COR-L47 (cell line): ENCODE measurements at regions not wholly inside any gene's neighbourhood (a gene's known extent, or its start where the extent isn't known, plus 50 kb on each side); places are given as distances from the start of the nearest gene placed in this dataset.

ENCODE experiments used
- DNase-seq: peaks from one replicate; lab custom pipeline; 2025; lab: John Stamatoyannopoulos, UW

DNA sequence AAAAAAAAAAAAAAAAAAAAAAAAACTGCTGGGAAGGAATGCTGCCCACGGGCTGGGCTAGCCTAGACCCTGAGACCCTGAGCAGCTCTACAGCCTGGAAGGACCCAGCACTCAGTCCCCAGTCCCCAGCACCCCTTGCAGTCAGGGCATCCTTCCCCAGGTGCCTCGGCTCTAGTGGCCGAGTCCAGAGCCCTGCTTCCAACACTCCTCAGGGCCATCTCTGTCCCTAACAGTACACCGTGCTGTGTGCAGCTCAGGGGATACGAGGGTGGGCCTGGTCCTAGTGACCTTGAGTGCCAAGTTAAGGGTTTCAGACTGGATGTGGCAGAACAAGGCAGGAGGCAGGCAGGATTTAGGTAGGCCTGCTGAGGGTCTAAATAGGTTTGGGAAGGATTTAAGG lies 50.2 kb upstream of the LRP8 start:
- DNase-seq: no peak

DNA sequence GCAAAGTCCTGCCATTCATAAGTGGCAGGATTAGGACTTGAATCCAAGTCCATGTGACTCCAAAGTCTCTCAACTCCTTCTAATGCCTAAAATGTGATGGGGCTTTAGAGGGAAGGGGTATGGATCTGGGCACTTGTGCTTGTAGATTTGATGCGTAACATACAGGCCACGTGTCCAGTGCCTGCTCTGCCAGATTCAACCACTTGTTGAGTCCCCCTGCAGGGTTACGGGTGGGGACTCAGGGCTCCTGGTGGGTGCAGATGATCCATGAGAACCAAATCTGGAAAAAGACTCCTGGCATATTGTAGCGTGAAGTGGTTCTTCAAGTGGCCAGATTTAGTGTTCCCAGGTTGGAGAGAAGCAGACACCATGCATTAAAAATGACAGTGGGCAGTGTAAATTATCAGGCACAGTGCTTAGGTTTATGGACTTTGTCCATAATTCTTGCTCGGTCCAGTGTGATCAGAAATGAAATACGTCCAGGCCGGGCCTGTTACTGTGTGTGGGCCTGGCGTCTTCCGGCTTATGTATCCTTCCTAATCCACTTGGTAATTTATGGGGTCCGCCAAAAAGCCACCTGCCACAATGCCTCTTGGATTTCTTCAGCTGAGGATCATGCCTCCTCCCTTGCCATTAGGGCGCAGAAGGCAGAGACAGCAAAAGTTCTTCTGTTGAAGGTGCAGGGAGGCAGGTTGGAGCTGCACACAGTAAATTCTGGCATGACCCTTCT lies 51.2 kb upstream of the LRP8 start:
- DNase-seq: no peak

DNA sequence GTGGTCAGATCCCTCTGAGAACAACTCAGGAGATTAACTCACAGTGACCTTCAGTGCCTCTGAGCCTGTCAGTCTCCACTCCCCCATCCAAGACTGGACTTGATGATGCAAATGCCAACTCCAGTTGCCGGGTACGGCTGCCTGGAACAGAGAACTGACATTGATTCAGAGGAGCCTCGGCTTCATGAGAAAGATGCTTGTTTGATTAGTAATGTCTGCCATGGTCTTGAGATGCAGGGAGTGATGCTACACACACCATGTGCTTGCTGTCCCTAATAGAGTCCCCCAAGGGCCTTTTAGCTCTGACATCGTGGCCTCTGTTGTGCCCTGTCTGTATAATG lies 51.8 kb upstream of the LRP8 start:
- no peak for DNase-seq

DNA sequence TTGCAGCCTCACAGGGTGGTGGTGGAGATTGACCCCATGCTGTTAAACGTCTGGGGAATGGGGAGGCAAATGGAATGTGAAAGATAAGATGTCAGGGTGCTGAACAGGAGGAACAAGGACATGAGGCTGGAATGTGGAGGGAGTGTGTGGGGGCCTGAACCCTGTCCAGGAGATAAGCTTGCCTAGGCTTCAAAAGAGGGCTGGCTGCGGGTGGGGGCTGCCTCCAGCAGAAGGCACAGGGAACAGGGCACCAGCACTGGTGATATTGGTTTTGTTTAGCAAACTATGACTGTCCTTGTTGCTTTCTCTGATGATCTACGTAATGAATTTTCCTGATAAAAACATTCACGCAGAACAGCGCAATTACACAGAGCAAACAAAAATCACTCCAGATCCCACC lies 52.4 kb upstream of the LRP8 start:
- no peak for DNase-seq

DNA sequence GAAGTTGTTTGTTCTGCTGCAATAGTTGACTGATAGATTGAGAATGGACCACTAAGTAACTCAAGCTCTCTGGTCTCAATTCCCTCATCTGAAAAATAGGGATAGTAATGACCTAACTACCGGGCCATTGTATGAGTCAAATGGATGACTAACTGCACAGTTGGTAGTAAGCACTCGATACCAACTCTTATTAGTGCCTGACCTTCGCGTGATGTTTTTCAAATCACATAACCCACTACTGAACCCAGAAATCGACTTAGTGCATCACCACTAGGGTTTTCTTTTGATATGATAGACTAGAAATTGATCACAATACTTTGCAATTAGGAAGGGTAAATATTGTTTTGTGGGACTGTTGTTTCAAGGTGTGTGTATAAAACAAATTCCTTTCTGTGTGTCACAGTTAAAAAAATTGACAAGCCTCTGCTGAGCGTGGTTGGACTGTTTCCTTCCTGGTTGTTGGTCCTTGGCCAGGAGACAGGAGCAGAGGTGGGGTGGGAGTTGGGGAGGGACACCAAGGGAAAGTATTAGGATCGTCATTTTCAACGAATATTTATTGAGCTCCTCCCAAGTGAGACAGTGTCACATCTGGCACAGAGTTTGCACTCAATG lies 54.0 kb upstream of the LRP8 start:
- no peak for DNase-seq

DNA sequence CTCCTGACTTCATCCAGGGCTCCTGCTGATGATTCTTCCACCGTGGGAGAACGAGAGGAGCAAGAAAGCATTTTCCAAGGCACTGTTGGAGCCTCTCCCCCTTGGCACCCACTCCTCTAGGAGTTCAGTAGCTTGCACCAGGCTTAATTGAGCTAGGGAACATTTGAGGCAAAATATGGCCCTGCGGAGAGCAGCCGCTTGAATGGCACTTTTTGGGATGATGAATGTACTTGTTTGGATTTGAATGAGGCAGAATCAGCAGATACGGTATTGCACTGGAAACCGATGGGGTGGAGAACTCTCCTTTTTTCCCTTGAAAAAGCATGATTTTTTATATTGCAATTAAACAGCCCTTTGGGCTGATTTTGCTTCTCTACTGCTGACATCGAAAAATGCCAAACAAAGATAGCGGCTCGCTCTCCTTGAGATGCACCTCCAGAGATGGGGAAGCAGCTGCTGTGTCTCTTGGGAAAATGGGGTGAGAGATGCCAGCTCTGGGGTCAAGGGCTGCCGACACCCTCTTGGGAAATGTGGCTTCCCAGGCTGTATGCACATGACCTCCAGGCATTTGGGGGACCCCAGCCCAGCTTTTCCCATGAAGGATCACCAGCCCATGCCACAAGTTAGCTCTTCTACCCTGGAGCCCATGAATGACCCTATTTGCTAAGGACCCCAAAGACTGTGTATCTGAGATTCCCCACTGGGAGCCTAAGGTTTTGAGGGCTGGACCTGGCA lies 55.4 kb upstream of the LRP8 start:
- no peak for DNase-seq

DNA sequence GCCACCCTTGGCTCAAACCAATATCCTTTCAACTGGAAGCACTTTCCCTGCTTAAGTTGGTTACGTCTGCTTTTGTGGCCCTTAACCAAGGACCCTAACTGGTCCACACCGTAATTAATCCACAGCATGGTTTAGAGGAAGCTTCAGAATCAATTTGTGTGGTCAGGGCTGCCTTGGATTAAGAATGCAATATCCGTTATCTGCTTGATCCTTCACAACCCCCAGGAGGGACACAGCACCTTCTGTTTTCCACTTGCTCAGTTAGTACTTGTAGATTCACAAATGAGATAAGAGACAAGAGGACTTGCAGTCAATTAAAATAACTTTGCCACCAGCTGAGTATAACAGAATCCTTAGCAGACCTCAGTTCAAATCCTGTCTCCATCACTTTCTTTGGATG lies 56.9 kb upstream of the LRP8 start:
- DNase-seq: no peak

DNA sequence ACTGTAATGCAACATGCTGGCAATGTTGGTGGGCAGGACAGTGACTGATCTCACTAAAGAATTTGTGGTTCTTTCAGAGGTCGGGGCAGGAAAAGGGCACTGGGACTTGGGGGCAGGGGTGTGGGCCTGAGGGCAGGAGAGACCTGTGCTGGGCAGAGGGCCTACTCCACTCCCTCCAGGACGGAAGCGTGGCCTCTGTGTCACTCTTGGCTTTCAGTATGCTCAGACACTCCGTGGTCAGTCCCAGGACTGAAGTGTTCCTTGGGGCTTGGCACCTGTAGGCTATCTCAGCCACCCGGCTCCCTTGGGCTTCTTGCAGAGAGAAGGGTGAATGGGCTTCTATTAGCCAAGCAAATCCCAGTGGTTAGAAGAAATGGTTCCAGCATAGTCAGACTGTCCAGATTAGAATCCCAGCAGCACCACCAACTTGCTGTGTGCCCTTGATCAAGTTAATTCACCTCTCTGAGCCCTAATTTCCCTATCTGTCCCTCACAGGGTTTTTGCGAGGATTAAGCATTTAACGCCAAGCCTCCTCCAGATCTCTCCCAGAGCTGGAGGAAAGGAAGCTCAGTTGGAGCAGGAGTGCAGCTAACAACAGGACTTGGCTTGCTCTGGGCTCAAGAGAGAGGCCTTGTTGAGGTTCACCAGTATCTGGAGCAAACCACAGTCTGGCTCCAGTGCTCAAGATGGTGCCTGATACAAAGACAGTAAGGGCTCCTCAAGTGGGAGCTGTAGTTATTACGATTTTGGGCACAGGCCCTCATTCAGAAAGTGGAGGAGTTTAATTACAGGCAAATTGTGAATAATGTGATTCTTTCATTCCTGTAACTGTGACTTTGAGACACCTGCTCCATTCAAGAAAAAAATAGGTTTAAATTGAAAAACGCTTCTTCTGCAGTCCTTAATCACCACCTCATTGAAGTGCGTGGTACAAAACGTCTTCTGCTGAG lies 57.7 kb upstream of the LRP8 start:
- no peak for DNase-seq

DNA sequence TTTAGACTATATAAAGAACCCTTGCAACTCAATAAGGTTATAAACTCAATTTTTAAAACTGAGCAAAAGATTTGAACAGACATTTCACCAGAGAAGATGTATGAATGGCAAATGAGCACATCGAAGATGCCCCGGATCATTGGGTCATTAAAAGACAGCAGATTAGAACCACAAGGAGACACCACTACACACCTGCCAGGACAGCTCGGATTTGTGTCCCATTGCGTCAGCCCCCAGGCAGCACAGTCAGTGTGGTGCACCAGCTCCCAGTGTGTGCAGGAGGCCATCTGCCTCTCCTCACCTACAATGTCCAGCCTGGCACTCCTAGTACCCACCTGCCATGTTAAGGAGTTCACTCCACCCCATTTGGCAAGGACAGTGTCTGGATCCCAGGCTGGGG lies 61.1 kb upstream of the LRP8 start:
- no peak for DNase-seq

DNA sequence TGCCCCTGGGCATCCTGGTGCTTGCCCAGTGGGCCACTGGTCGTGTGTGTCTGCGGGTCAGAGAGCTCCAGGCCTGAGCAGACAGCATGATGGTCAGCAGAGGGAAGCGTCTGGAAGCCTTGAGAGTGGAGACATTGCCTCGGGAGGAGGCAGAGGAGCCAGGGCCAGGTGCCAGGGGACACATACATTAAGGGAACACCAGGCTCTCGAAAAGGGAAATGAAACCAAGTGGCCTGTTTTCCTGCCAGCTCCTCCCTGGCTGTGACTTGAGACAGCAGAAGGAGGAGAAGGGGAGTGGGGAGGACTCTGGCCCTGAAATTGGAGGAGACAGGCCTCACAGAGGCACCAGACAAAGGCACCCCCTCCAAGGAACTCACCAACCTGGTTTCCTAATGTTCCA lies 62.4 kb upstream of the LRP8 start:
- DNase-seq: no peak

DNA sequence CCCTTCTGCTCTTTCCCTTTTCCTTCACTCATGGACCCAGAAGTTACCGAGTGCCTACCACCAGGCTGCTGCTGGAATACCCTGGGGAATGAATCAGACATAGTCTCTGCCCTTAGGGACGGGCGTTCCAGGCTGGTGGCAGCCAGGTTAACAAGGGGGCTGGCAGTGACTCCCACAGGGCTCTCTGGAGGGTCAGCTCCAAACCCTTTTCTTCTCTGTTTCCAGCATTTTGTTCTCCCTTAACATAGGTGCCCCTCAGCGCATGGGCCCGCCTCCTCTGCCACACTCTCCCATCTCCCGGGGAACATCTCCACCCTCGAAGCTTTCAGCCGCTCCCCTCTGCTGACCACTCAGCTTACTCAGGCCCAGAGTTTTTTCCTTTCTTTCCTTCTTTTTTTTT lies 62.9 kb upstream of the LRP8 start:
- no peak for DNase-seq

DNA sequence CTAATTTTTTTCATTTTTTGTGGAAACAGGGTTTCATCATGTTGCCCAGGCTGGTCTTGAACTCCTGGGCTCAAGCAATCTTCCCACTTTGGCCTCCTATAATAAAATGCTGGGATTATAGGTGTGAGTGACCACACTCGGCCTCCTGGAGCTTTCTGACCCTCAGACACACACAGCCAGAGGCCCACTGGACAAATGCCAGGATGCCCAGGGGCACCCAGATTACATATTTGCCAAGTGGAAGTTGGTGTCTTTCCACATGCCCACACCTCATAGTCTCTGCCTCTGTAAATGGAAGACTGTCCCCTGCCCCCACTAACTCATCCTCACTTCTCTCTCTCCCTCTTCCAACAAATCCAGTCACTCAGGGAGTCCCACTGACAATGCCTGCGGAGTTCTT lies 63.4 kb upstream of the LRP8 start:
- no peak for DNase-seq

DNA sequence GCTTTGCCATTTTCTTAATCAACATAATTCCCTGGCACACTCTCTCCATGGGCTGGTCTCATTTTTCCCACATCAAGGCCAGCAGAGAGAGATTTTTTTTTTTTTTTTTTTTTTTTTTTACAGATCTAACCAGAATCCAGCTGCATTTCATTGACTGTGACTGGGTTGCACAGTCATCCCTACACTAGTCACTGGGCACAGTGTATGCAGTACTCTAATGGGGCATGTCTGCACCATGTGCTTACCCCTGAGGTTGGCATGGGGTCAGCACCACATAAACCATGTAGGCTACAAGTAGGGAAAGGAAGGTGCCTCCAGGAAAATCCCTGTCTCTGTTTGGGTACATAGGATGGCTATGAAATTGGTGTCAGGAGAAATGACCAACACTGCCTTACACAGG lies 64.1 kb upstream of the LRP8 start:
- no peak for DNase-seq

DNA sequence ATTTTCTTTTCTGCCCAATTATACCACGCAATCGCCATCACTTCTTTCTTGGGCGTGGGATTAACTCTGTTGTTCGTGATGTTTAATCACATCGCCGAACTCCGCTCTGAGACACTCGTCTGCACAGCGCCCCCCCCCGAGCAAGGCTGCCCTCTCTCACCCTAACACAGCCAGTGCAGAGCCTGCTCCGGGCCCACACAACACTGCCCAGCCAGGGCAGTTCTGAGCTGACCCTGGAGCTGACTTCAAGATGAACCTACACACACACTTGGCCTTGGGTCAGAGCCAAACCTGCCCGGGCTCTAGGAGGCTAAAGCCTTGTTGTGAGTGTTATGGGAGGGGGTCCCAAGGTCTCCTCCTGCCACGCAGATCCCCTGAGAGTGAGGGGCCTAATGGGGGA lies 64.6 kb upstream of the LRP8 start:
- no peak for DNase-seq

DNA sequence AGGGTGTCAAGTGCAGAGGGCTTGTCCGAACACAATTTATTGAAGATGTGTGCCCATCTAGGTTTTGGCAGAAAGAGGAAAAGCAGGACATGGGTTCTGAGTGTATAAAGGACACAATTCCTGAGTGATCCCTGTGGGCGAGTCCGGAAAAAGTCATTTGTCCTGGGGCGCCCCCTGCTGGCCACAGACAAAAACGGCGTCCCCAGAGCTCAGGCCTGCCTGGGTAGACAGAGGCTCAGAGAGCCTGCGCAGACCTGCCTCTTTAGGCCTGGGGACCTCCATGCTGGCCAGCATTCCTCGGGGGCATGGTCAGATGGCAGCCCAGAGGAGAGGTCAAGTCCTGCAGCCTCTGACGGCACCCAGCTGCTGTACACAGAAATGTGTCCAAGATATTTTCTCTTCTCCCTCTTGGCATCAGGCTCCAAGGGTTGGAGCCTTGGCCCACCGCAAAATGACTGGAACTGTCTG lies 65.5 kb upstream of the LRP8 start:
- peak; percentile 28 for DNase-seq

DNA sequence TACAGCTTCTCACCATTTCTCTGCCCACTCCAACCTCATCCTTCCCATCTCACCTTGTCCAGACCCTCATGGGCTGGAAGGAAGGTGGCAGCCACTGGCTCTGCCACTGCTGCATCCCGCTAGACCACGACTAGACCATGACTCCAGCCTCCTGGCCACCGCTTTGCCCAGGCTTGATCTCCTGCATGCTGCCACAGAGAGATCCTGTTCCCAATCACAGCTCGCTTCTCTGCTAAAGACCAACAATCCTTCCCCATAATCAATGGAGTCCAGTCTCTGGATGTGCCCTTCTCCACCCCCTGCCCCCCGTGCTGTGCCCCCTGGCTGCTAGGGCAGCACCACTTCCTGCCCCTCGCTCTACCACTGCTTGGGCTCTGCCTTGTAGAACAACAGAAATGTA lies 64.9 kb upstream of the DMRTB1 start:
- no peak for DNase-seq

DNA sequence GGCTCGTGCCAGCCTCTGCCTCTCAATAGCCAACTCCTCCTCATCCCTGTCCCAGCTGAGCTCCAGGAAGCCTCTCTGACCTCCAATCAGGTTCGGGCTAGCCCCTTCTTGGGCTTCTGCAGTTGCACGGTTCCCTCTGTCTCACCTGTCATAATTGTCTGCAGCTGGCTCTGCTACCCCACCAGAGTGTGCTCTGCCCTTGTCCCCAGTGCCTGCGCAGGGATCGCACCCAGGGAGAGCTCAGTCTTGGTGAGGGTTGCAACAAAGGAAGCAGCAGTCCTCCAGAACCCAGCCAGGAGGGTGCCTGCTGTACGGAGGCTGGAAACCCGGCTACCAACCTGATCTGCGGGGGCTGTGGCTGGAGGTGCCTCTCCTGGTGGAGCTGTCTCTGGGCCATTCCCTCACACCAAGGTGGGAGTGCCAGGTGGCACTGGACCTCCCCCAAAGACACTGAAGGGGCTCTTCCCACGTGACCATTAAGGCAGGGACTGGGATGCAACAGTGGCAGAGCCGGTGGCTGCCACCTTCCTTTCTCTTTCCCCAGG lies 63.5 kb upstream of the DMRTB1 start:
- no peak for DNase-seq

DNA sequence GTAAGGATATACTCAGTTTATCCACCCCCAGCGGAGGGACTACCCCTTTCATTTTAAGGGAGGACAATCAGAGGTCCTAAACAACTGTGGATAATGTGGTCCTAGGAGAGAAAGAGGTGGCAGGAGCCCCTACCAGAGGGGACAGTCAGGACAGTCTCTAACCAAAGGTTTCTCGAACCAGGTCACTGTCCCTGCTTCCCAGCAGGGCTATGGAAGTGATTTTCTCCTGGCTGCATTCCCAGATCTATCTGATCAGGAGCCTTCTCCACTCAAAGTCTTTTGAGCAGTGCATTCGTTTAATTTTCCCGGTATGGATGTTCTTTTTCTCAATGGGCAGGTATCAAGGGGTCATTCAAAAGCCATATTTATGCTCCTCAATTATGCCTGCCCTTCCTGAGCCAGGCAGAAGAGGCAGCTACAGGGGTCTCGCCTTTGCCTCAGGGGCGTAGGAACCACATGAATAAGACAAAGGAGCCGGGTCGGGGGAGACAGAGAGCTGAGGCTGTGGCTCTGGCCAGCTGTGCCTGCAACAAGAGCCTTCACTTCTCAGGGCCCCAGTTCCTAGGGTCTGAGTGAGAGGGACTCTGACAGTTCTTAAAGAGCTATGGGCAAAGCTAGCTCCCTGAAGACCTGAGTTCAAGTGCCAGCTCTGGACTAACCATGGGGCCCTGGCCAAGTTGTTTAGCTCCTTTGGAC lies 62.5 kb upstream of the DMRTB1 start:
- no peak for DNase-seq

DNA sequence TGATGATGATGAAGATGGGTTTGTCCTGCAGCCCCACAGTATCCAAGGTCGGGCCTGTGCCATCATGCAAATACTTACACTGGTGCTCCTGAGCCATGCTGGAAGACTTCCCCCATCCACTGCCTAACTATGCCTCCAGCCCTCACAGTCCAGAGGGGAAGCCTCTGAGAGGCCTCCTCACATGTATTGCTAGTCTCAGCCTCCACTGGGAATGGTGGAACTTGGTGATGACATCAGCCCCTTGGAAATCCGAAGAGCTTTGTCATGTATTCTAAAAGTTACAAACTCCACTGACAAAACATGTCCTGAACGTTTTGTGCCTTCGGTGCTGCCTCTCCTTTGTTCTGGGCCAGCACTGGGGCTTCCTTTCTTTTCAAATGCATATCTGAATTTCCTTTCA lies 61.1 kb upstream of the DMRTB1 start:
- DNase-seq: no peak

DNA sequence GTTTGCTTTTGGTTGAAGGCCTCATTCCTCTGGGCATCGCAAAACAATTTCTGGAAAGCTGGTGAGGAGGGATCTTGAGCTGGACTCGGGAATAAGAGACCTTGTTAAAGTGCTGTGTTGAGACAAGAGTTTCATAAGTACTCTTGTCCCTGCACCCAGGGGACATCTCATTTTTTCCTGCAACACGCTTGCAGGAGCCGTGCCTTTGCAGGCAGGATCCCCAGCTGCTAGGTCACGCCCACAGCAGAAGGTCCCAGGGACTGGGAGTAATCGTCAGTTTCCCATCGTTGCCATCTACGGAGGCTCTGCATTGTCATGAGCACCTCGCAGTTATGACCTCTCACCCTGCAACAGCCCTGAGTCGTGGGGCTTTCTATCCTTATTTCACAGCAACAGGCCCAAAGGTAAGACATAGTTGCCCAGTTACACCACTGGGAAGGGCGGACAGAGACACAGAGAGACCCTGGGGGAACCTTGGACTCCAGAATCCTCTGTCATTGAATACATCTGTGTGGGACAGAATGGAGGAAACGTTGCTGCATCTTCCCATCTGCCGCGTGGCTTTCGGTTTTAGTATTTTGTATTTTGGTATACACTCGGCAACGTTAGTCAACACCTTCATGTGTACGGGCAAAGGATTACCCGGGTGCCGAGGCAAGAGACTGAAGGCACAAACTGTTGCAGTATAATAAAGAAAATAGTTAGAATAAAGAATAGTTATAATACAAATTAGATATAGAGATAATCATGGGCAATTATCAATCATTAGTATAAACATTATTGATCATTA lies 60.4 kb upstream of the DMRTB1 start:
- no peak for DNase-seq
